SW 1271 (cell line): ENCODE measurements at regions not wholly inside any gene's neighbourhood (a gene's known extent, or its start where the extent isn't known, plus 50 kb on each side); places are given as distances from the start of the nearest gene placed in this dataset.
"Not testable (repeated sequence)": the region's sequence is repeated elsewhere in the genome, so short reads cannot be mapped to it uniquely, and the experiment has no call there.

ENCODE experiments used
- DNase-seq, 2 experiments: peaks; one replicate each; lab custom pipeline; 2025; lab: John Stamatoyannopoulos, UW

GRCh38 chrX:96204928-96205327 is 479.7 kb upstream of the DIAPH2 start:
- no peak for DNase-seq

- peak in 1 of 2 experiments; percentile 3 for DNase-seq
Measured at GRCh38 chrX:96211953-96212352, 472.7 kb upstream of the DIAPH2 start.

GRCh38 chrX:96214681-96215080 is 470.0 kb upstream of the DIAPH2 start:
- DNase-seq, result not testable (repeated sequence)

- DNase-seq, result no peak
Measured at GRCh38 chrX:96224279-96224678, 460.4 kb upstream of the DIAPH2 start.

GRCh38 chrX:96244955-96245354 is 439.7 kb upstream of the DIAPH2 start:
- no peak for DNase-seq

GRCh38 chrX:96246436-96246835 is 438.2 kb upstream of the DIAPH2 start:
- DNase-seq, result no peak
